Colonic mucosa (tissue), 4 donors: ENCODE measurements at regions not wholly inside any gene's neighbourhood (a gene's known extent, or its start where the extent isn't known, plus 50 kb on each side); places are given as distances from the start of the nearest gene placed in this dataset.

ENCODE experiments used
- DNase-seq: peaks from one replicate; pipeline ENCODE4 v3.0.0-alpha.2; 2020
- H3K27ac ChIP-seq: fragments of 200-600 bp; one replicate; pipeline ENCODE4 v1.8.0; 2021
- H3K27me3 ChIP-seq: fragments of 200-600 bp; one replicate; pipeline ENCODE4 v1.8.0; 2021
- H3K36me3 ChIP-seq: fragments of 200-600 bp; one replicate; pipeline ENCODE4 v1.8.0; 2021
- H3K4me1 ChIP-seq: fragments of 200-600 bp; one replicate; pipeline ENCODE4 v1.8.0; 2021; ENCODE audit warnings: mild to moderate bottlenecking
- H3K4me3 ChIP-seq: fragments of 200-600 bp; one replicate; pipeline ENCODE4 v1.8.0; 2021
- H3K9ac ChIP-seq, 2 donors: one replicate each; pipeline ENCODE4 v1.7.0; 2013; ENCODE audit warnings: control low read depth in 2 of 2, low read depth in 2 of 2, low read length in 2 of 2
- H3K9me3 ChIP-seq: fragments of 200-600 bp; one replicate; pipeline ENCODE4 v1.8.0; 2021
- CTCF ChIP-seq: fragments of 200-600 bp; IDR thresholded peaks from one replicate; pipeline ENCODE4 v1.8.0; 2022; ENCODE audit warnings: antibody characterized with exemption, mild to moderate bottlenecking
- intact Hi-C: fragments of 100-400 bp; cut with DNase I; formaldehyde crosslinking; loops from one replicate; pipeline ENCODE4 v1.14.1; 2022
- donor health status: healthy.
- donor health status: DM: no; HTN: no; CAD: no.
- donor health status: DM: no; HTN: no; CAD: no.

- Histone ChIP-seq H3K4me1 (no peaks in the 10 kb centered on the region), H3K9me3 (no peaks in the 10 kb centered on the region), H3K36me3 (no peaks in the 10 kb centered on the region), H3K27ac (no peak overlapping the region), H3K9ac (no peak overlapping the region), H3K27me3 (no peaks in the 10 kb centered on the region), H3K4me3 (no peak overlapping the region)
- no peak for TF ChIP-seq CTCF
- no peak for DNase-seq
- intact Hi-C loops = no loop called here
Measured at GRCh38 chr7:86158111-86158510, 485.6 kb upstream of the GRM3 start.

DNA sequence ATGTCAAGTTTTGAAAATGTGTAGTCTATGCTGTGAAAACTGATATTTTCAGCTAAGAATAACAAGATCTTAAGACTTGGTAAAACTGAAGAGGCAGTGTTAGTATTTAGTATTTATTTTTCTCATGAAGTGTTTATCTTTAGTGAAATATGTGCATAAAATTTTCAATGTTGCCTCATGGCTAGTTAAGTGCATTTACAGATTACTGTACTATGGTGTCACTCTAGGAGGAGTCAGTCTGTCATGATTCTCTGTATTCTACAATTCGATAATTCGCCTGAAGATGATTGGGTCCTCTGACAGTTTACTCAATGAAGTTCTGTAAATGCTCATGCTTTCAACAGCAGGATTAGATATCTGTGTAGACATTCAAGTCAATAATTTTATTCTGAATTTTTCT lies 488.1 kb upstream of the GRM3 start:
- intact Hi-C loops = no loop called here
- no peak for TF ChIP-seq CTCF
- H3K36me3 ChIP-seq = no peaks in the 10 kb centered on the region
- no peaks in the 10 kb centered on the region for H3K4me1 ChIP-seq
- no peak overlapping the region for H3K27ac ChIP-seq
- H3K27me3 ChIP-seq = no peaks in the 10 kb centered on the region
- H3K9me3 ChIP-seq = no peaks in the 10 kb centered on the region
- no peak overlapping the region for H3K4me3 ChIP-seq
- no peak for DNase-seq
- H3K9ac ChIP-seq = no peak overlapping the region

GRCh38 chr7:86152926-86153325 lies 490.8 kb upstream of the GRM3 start:
- Histone ChIP-seq H3K9ac (no peak overlapping the region), H3K4me3 (no peak overlapping the region), H3K36me3 (no peaks in the 10 kb centered on the region), H3K27me3 (no peaks in the 10 kb centered on the region), H3K27ac (no peak overlapping the region), H3K9me3 (no peaks in the 10 kb centered on the region), H3K4me1 (no peaks in the 10 kb centered on the region)
- intact Hi-C loops = no loop called here
- no peak for TF ChIP-seq CTCF
- DNase-seq = no peak

GRCh38 chr7:86149024-86149665 lies 494.6 kb upstream of the GRM3 start:
- no peaks in the 10 kb centered on the region for H3K36me3 ChIP-seq
- no peak overlapping the region for H3K27ac ChIP-seq
- H3K9me3 ChIP-seq = no peaks in the 10 kb centered on the region
- intact Hi-C loops = no loop called here
- no peak overlapping the region for H3K9ac ChIP-seq
- TF ChIP-seq CTCF = no peak
- no peaks in the 10 kb centered on the region for H3K4me1 ChIP-seq
- no peaks in the 10 kb centered on the region for H3K27me3 ChIP-seq
- H3K4me3 ChIP-seq = no peak overlapping the region
- DNase-seq = no peak

GRCh38 chr7:86148501-86148900 lies 495.2 kb upstream of the GRM3 start:
- Histone ChIP-seq H3K27ac (no peak overlapping the region), H3K4me3 (no peak overlapping the region), H3K4me1 (no peaks in the 10 kb centered on the region), H3K27me3 (no peaks in the 10 kb centered on the region), H3K9me3 (no peaks in the 10 kb centered on the region), H3K9ac (no peak overlapping the region), H3K36me3 (no peaks in the 10 kb centered on the region)
- intact Hi-C loops = no loop called here
- no peak for DNase-seq
- TF ChIP-seq CTCF = no peak

- intact Hi-C loops = no loop called here
- no peak for DNase-seq
- Histone ChIP-seq H3K4me1 (no peaks in the 10 kb centered on the region), H3K4me3 (no peak overlapping the region), H3K36me3 (no peaks in the 10 kb centered on the region), H3K9ac (no peak overlapping the region), H3K27ac (no peak overlapping the region), H3K27me3 (no peaks in the 10 kb centered on the region), H3K9me3 (no peaks in the 10 kb centered on the region)
- no peak for TF ChIP-seq CTCF
Measured at GRCh38 chr7:86137343-86137742, 506.4 kb upstream of the GRM3 start.
